GM19240 (cell line): ENCODE measurements at regions not wholly inside any gene's neighbourhood (a gene's known extent, or its start where the extent isn't known, plus 50 kb on each side); places are given as distances from the start of the nearest gene placed in this dataset.

ENCODE experiments used
- DNase-seq: peaks from one replicate; pipeline ENCODE4 v3.0.0; 2011; ENCODE audit warnings: low spot score; ENCODE audit not compliant: insufficient read length

DNA sequence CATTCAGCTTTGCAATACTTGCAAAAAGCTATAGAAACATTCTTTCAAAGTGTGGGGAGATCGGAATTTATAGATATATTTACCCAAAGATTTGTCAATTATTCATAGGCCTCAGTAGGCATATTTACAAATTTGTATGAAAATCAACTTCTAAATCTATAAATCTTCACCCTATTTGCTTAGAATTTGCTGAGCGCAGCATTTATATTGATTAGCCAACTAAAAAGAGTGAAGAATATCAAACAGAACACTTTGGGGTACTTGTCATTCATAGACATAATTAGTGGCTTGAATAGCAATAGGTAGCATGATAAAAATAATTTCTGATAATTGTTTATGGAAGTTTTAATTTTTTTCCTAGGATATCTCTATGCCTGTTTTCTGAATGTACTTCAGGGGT, 244.5 kb upstream of the SLC35B3 start:
- DNase-seq: no peak

DNA sequence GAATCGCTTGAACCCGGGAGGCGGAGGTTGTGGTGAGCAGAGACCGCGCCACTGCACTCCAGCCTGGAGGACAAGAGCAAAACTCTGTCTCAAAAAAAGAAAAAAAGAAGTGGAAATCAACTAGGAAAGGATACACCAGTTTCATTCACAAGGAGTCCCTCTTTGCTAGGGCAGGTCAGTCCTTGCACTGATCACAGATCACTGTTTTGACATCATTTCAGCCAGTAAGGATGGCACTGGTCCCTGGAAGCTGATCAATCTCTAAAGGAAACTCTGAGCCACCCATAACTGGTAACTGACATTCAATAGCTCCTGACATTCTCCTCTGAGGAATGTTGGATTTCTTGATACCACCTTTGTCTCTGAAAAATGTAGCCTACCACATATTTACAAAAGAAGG, 243.1 kb upstream of the SLC35B3 start:
- DNase-seq: no peak

DNA sequence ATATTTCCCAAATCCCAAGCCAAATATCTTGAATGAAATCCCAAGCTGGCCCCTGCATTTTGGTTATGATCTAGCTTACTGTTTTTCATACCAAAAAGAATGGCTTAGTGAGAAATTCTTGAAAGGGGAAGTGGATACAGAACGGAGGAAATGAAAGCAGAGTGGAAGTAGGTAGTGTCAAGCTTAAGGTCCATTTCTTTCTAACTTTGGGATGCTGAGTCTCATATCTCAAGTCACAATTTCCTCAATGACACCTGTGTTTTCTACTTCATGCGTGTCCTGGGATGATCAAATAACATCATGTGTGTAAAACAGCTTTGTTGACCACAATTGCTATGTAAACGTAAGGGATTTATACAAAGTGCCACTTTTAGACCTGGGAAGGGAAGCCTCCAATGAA, 238.8 kb upstream of the SLC35B3 start:
- no peak for DNase-seq

DNA sequence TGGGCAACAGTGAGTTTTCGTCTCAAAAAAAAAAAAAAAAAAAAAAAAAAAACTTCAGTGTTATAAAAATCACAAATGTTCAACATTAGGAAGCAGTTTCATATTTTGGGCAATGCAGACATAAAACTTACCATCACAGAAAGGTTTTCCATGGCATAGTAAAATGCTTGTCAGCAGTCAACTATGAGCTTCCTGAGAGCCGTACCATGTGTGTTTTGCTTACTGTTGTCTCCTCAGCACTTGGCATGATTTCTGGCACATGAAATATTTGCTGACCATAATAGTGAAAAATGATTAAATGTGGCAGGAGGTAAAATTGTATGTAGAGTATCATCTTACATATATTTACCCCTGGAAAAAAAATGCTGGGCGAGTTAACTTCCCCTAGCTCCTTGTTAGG, 237.5 kb upstream of the SLC35B3 start:
- DNase-seq: no peak

DNA sequence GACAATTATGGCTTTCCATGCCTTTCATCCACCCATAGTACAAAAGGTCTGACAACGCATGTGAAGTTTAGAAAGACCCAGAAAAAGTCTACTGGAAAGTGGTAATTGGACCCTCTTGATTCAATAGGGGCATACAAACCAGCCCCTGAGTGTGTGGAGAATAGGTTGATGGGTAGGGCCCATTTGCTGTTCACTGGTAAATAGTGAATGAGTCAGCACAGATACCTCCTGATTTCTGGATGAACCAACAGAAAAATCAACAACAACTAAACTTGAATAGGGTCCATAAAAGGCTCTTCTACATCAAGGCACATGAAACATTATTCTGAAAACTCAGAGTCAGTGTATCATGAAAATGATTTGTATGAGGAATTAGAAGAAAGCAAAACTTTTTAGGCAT, 235.4 kb upstream of the SLC35B3 start:
- no peak for DNase-seq

DNA sequence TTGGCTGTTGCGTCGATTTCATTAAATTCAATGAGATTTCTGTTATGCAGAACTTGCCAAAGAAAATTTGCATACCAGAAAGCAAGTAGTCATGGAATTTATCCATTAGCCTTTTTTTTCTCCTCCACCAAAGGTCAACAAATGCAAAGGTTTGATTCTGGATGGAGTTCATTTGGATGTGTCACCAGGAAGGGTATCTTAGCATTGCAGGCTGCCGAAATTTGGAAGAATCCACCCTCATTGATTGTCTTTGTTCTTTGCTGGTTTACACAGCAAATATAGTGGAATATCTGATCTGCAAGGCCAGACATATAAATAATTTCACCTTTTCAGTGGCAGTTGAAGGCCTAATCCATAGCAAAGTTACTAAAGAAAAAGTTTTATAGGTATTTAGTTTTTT, 229.4 kb upstream of the SLC35B3 start:
- DNase-seq: no peak

DNA sequence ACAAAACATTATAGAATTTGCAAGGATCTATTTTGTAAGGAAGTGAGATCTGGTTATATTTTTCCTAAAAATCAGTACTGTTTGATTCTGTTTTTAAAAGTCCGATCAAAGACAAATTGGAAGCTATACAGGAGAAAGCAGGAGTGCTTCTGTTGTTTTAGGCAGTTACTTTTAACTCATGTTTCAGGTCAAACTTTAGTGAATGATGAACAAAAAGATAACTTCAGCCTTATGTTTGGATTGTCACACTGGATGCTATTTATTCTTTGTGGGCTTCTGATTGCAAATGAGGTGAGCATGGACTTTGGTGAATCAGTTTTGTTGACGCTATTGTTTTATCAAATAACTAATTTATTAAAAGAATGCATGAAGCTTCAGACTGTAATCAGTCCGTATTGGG, 228.7 kb upstream of the SLC35B3 start:
- DNase-seq: no peak

DNA sequence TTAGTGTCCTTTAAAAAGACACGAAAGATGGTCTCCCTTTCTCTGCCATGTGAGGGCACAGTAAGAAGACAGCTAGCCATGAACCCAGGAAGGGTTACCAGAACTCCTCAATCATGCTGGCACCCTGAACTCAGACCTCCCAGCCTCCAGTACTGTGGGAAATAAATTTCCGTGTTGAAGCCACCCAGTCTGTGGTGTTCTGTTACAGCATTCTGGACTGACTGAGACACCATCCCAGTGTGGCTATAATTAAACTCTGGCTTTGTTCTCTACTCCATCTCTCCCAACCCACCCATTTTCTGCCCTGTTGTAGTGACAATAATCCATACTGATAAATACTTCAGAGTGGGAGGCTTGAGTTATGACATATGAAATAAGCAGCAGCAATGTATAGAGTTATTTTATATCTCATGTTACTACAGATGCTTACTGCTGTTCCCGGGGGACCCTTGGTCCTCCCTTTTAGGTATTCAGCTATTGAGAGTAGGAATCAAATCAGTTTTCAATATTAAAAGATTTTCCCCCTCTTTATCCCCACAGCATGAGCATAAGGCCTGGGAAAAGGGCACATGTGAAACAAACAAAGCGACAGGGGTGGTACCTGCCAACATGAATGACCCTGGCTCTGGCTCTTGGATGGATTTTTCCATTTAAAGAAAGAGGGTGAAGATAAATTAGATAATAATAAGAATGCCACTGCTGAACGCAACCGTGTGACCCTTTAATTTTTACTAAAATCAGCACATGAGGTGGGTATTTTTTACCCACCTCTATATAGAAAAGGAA, 224.3 kb upstream of the SLC35B3 start:
- no peak for DNase-seq

DNA sequence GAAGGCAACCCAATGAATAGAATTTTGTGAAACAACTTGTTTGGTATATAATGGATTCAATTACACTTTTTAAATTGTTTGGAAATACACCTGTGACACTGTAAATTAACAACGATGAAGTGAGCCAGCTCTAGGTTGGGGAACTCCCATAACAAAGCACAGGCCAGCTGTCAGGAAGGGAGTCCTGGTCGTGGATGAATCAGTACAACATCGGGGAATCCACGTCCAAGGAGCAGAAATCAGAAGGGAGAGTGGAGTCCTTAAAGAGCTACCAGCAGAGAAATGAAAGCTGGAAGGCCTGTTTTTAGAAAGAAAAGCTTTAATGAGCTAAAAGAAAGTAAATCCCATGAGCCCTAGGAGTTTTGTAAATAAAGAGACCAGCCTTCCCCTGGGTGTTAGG, 223.1 kb upstream of the SLC35B3 start:
- DNase-seq: no peak

DNA sequence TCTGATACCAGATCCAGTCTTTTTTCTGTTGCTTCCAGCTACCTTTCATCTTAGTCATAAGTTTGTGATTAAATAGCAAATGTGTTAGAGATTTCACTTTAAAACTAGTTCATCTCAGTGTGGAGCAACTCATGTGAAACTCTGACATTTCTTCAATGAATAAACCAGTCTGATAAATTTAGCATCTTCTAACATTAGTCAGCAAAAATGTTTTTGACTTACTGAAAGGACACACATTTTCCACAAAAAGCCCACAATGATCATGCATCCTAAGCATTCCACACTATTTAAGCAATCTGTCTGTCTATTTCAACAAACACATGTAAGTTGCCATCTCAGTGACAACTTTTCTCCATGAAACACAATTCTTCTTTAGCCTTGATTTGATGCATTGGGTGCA, 222.2 kb upstream of the SLC35B3 start:
- no peak for DNase-seq

DNA sequence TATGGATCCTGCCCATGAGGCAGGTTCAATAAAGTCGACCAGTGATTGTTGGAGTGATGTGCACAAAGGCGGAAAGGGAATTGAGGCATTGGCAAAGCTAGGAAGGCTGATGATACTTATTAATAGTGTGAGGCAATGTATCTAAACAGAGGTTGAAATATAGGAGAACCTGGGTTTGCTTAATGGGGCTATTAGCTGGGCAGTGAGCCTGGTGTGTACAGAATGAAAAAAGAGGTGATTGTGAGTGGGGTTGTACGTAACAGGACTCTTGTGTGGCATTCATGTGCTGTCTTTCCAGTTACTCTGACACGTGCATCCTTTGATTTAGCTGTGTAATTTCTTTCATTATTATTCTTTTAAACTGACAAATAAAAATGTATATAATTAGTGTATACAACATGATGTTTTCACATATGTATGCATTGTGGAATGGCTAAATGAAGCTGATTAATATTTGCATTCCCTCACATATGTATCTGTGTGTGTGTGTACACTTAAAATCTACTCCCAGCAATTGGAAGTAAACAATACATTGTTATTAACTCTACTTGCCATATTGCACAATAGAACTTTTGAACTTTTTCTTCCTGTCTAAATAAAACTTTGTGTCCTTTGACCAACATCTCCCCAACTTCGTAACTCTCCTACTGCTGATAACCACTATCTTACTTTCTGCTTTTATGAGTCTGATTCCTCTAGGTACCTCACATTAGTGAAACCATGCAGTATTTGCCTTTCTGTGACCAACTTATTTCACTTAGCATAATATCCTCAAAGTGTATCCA, 220.5 kb upstream of the SLC35B3 start:
- no peak for DNase-seq

DNA sequence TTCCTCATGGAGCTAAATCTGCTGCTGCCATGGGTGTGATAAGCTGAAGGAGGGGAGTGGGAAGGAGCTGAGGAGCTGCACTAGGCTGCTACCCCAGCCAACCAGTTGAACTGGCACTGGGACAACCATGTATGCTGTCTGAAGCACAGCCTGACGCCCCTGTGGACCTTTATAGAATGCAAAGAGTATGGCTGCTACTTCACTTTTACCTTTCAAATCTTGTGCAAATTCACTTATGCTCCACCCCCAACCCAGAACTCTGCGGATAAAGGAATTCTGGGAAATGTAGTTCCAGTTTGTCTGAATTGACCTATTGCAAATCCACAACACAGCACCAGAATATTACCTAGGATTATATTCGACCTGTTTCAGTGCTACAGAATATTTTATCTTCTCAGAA, 217.4 kb upstream of the SLC35B3 start:
- DNase-seq: no peak

DNA sequence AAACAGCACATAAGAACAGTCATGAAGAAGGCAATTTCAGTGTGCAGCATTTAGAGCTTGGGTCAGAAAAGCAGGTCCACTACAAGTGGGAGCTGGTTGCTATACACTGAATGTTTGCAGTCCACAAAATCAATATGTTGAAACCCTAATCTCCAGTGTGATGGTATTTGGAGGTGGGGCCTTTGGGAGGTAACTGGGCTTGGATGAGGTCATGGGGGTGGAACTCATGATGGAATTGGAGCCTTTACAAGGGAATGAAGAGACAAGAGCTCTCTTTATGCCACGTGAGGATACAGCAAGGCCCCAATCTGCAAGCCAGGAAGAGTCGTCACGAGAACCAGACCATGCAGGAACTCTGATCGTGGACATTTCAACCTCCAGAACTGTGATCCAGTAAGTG, 216.7 kb upstream of the SLC35B3 start:
- no peak for DNase-seq

DNA sequence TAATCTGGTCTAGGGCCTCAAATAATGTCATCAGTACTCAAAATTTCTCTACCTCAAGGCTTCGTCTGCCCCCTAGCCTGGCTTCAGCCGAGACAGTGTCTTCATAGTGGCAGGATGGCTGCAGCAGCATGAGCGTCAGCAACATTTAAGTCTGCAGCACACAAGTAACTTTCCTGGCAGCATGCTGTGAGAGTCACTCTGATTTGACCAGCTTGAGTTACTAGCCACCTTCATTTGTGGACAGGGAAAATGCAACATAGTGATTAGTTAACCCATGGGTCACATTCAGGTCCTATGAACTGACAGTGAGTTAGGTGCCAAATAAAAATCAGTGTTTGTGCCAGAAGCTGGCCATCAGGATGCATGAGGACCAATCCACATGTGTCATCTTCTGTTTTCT, 209.9 kb upstream of the SLC35B3 start:
- DNase-seq: no peak

DNA sequence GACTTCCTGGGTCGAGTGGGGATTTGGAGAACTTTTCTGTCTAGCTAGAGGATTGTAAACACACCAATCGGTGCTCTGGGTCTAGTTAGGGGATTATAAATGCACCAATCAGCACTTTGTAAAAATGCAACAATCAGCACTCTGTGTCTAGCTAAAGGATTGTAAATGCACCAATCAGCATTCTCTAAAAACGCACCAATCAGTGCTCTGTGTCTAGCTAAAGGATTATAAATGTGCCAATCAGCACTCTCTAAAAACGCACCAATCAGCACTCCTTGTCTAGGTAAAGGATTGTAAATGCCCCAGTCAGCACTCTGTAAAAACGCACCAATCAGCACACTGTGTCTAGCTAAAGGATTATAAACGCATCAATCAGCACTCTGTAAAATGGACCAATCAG, 209.0 kb upstream of the SLC35B3 start:
- DNase-seq: no peak

DNA sequence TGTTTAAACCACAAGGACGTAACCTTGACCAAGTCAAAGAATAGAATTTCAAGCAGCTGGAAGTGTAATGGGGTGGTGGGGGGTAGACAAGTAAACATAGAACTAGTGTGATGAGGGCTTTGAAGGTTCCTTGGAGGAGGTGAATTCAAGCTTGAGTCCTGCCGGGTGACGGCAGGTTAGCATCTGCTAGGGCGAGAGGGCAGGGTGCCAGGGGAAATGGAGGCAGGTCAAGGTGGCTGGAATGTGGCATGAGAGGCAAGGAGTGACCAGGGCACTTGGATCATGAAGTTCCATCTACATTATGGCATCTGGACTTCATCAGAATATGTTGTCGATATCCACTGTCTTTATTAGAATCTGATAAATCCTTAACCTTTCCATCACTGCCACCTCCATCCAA, 207.5 kb upstream of the SLC35B3 start:
- no peak for DNase-seq

DNA sequence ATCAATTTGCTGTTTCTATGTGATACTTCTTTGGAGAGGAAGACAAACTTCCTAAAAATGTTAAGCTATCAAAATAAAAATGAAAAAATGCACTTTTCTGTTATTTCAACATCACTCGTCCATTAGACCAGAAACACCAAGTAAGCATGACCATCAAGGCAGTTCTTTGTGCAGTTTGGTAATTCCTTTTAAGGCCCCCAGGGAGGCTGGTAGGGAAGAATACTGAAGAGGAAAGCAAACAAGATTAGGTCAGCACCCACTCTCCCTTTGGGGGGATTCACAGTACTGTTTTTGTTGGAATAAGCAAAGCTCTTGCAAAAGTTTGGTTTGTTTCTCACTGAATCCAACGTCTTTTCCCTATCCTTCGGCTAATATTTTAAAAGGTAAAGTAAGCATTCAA, 206.8 kb upstream of the SLC35B3 start:
- no peak for DNase-seq

DNA sequence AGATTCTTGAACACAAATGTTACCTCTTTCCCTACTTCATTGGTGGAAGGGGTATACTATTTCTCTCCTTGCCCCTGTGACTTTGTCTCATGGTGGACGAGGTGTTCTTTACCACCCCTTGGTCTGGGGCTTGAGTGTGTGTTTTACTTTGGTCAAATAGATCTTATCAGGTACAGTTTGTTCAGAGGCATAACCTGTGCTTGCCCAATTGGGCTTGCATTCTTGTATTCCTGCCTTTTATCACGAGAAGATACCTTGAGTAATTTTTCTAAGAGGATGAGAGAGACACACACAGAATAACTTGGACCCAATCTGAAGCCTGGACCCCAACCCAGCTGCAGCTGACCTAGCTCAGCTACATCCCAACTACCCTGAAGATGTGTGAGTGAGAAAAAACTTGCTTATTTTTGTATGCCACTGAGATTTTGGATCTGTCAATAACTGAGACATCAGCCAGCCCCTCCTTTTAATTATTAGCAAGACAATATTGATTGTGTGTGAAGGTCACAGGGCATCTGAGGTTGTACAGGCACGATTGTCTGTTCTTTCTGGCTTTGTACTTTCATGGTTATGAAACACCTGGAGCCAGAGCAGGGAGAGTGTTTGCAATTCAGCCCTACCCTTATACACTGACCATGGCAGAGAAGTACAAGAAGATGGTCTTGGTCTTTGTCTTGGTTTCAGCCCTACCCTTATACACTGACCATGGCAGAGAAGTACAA, 204.7 kb upstream of the SLC35B3 start:
- no peak for DNase-seq

DNA sequence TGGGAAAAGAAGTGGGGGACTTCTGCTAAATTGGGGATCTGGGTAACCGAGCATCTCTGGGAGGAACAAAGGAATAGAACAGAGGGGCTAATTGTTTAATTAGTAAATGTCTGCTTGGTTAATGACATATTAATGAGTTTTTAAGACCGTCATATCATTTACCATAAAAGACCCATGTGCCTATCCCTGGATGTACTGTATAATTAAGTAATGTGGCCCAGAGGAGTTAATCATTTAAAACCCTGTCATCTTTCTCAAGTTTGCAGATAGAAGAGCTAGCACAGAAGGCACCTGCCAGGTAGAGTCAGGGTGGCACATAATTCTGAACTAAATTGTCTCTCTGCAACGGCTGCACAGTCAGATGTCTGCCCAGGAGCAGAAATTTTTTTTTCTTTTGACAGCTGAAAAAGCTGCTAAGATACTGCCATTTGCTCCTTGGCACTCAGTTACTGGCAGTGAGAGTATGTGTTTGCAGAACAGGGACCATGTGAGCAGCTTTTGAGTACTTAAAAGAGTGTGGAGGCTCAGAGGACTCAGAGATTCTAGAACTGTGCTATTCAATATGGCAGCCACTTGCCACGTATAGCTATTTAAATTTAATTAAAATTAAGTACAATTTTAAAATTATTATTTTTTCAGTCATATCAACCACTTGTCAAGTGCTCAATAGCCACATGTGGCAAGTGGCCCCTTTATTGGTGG, 202.7 kb upstream of the SLC35B3 start:
- DNase-seq: no peak

DNA sequence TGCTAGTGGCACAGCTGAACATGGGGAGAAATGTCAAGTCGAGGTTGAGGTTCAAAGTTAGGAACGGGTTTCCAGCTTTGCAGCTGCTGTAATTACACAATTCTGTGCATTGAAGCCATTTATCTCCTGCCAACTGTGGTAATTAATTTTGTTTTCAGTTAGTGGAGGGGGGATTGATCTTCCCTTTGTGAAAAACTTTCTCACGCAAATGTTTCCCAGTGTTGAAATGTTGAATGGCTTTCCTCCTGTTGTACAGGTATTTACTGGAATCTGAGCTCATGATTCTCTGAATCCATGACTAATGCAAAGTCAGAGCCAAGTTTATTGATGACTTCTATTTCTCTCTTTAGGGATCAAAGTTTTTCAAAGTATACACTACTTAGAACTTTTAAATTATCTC, 198.4 kb upstream of the SLC35B3 start:
- no peak for DNase-seq

DNA sequence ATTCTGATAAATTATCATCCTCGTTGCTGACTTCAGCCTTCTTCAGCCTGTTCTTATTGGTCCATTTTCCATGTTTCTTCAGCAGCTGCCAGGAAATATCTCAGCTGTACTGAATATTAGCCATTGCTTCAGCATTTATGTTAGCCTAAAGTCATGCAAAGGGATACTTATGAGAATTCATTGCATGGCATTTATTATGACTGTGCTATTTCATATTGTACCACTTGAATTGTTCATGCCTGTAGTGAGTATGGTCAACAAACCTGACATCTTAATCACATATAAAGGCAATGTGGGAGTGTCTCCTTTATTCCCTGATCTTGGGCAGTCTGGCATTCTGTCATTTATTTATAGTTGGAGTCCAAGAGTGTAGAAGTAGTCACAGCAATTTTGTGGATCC, 193.4 kb upstream of the SLC35B3 start:
- DNase-seq: no peak

DNA sequence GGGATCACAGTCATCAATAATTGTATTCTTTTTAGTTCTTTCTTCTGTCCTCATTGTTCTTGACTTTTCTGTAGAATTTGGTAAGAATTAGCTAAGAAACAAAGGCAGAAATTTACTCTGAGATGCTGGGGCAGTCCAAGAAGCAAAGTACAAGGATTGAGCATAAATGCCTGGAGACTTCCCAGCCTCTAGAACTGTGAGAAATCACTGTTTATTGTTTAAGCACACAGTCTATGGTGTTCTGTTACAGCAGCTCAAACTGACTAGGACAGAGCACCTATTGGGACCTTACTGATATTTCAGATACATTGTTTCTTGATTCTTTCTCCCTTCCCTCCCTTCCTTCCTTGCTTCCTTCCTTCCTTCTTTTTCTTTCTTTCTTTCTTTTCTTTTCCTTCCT, 192.7 kb upstream of the SLC35B3 start:
- no peak for DNase-seq
